ENCODE measurements at regions not wholly inside any gene's neighbourhood (a gene's known extent, or its start where the extent isn't known, plus 50 kb on each side); places are given as distances from the start of the nearest gene placed in this dataset.
"Not testable (repeated sequence)": the region's sequence is repeated elsewhere in the genome, so short reads cannot be mapped to it uniquely, and the experiment has no call there.

DNA sequence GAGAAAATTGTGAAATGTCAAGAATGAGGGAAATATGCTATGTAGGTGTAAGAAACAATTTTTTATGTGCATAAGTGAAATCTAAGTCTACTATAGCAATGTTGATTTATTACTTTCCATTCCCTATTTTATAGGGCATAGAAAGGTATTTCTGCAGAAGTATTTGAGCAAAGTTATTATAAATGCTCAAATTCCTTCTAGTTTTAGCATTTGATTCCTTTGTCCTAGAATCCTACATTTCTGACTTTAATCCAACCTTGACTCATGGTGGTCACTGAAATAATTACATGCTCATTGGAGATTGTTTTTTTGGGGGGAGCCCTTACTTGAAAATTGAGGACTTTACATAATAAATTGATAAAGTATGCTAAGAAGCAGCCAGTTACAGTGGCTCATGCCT is 716.6 kb upstream of the LUZP2 start:
- Histone ChIP-seq H3K27ac (ENCODE audit: control insufficient read depth, insufficient read depth, low read length) (no peak overlapping the region), H3K79me2 (ENCODE audit: control insufficient read depth, insufficient read depth, low read length) (no peaks in the 10 kb centered on the region), H3K4me2 (ENCODE audit: control insufficient read depth, extremely low read depth, insufficient read depth, low read depth, low read length) (no peak overlapping the region), H2AFZ (ENCODE audit: control insufficient read depth, low read length) (no peak overlapping the region), H3K9me1 (ENCODE audit: control insufficient read depth, extremely low read depth, insufficient read depth, low read length) (no peaks in the 10 kb centered on the region), H4K20me1 (ENCODE audit: control insufficient read depth, extremely low read depth, insufficient read depth, low read length) (no peaks in the 10 kb centered on the region), H3K36me3 (ENCODE audit: control insufficient read depth in 2 of 2, extremely low read depth in 1 of 2, insufficient read depth in 2 of 2, low read length in 2 of 2) (no peaks in the 10 kb centered on the region), H3K9ac (ENCODE audit: control insufficient read depth, extremely low read depth, insufficient read depth, low read length) (no peak overlapping the region), H3K27me3 (ENCODE audit: control insufficient read depth, extremely low read depth, insufficient read depth, low read length) (no peaks in the 10 kb centered on the region), H3K4me3 (ENCODE audit: control insufficient read depth in 2 of 3, extremely low read depth in 1 of 3, insufficient read depth in 2 of 3, low read depth in 1 of 3, low read length in 3 of 3) (no peak overlapping the region), H3K4me1 (ENCODE audit: control insufficient read depth, extremely low read depth, insufficient read depth, low read length) (no peaks in the 10 kb centered on the region), H3K9me3 (ENCODE audit: control insufficient read depth, low read depth, low read length) (no peaks in the 10 kb centered on the region)
- FAIRE-seq (no peak), DNase-seq (ENCODE audit: low read depth, low spot score) (no peak)
- dilution Hi-C loops (cut with MboI; ENCODE audit: extremely low pct_ligation_motif_present, low sequenced_read_pairs), result no loop called here
- no peak for TF ChIP-seq EZH2 (IDR thresholded peaks at IDR 0.05; ENCODE audit: low read length)
- TF ChIP-seq CTCF (optimal IDR thresholded peaks at IDR 0.05 in 1 of 3, IDR thresholded peaks at IDR 0.05 in 1 of 3, conservative IDR thresholded peaks at IDR 0.05 in 1 of 3; ENCODE audit: extremely low read depth in 1 of 3, insufficient read depth in 2 of 3, low read length in 3 of 3), result no peak

GRCh38 chr11:23781803-23782560 is 714.9 kb upstream of the LUZP2 start:
- TF ChIP-seq EZH2 (IDR thresholded peaks at IDR 0.05; ENCODE audit: low read length), result no peak
- TF ChIP-seq CTCF (optimal IDR thresholded peaks at IDR 0.05 in 1 of 3, IDR thresholded peaks at IDR 0.05 in 1 of 3, conservative IDR thresholded peaks at IDR 0.05 in 1 of 3; ENCODE audit: extremely low read depth in 1 of 3, insufficient read depth in 2 of 3, low read length in 3 of 3), result no peak
- no peak for FAIRE-seq
- no peaks in the 10 kb centered on the region for H4K20me1 ChIP-seq (ENCODE audit: control insufficient read depth, extremely low read depth, insufficient read depth, low read length)

DNA sequence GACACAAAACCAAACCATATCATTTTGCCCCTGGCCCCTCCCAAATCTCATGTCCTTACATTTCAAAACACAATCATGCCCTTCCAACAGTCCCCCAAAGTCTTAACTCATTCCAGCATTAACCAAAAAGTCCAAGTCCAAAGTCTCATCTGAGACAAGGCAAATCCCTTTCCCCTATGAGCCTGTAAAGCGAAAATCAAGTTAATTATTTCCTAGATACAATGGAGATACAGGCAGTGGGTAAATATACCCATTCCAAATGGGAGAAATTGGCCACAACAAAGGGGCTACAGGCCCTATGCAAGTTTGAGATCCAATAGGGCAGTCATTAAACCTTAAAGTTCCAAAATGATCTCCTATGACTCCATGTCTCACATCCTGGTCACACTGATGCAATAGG is 709.9 kb upstream of the LUZP2 start:
- H2AFZ ChIP-seq (ENCODE audit: control insufficient read depth, low read length); dilution Hi-C loops (cut with MboI; ENCODE audit: extremely low pct_ligation_motif_present, low sequenced_read_pairs); H3K4me3 ChIP-seq (ENCODE audit: control insufficient read depth in 2 of 3, extremely low read depth in 1 of 3, insufficient read depth in 2 of 3, low read depth in 1 of 3, low read length in 3 of 3); DNase-seq (ENCODE audit: low read depth, low spot score); H3K9ac ChIP-seq (ENCODE audit: control insufficient read depth, extremely low read depth, insufficient read depth, low read length); H3K36me3 ChIP-seq (ENCODE audit: control insufficient read depth in 2 of 2, extremely low read depth in 1 of 2, insufficient read depth in 2 of 2, low read length in 2 of 2); H3K4me2 ChIP-seq (ENCODE audit: control insufficient read depth, extremely low read depth, insufficient read depth, low read depth, low read length); H3K27me3 ChIP-seq (ENCODE audit: control insufficient read depth, extremely low read depth, insufficient read depth, low read length); FAIRE-seq; H3K27ac ChIP-seq (ENCODE audit: control insufficient read depth, insufficient read depth, low read length); H3K9me3 ChIP-seq (ENCODE audit: control insufficient read depth, low read depth, low read length); H3K79me2 ChIP-seq (ENCODE audit: control insufficient read depth, insufficient read depth, low read length); H4K20me1 ChIP-seq (ENCODE audit: control insufficient read depth, extremely low read depth, insufficient read depth, low read length); H3K4me1 ChIP-seq (ENCODE audit: control insufficient read depth, extremely low read depth, insufficient read depth, low read length); H3K9me1 ChIP-seq (ENCODE audit: control insufficient read depth, extremely low read depth, insufficient read depth, low read length): not testable (repeated sequence)

More at GRCh38 chr11:23781803-23782560, 714.9 kb upstream of the LUZP2 start:
- Histone ChIP-seq H3K9ac (ENCODE audit: control insufficient read depth, extremely low read depth, insufficient read depth, low read length) (no peak overlapping the region), H2AFZ (ENCODE audit: control insufficient read depth, low read length) (no peak overlapping the region), H3K27ac (ENCODE audit: control insufficient read depth, insufficient read depth, low read length) (no peak overlapping the region), H3K27me3 (ENCODE audit: control insufficient read depth, extremely low read depth, insufficient read depth, low read length) (no peaks in the 10 kb centered on the region), H3K4me1 (ENCODE audit: control insufficient read depth, extremely low read depth, insufficient read depth, low read length) (no peaks in the 10 kb centered on the region), H3K79me2 (ENCODE audit: control insufficient read depth, insufficient read depth, low read length) (no peaks in the 10 kb centered on the region), H3K36me3 (ENCODE audit: control insufficient read depth in 2 of 2, extremely low read depth in 1 of 2, insufficient read depth in 2 of 2, low read length in 2 of 2) (no peaks in the 10 kb centered on the region), H3K9me3 (ENCODE audit: control insufficient read depth, low read depth, low read length) (no peaks in the 10 kb centered on the region), H3K4me3 (ENCODE audit: control insufficient read depth in 2 of 3, extremely low read depth in 1 of 3, insufficient read depth in 2 of 3, low read depth in 1 of 3, low read length in 3 of 3) (no peak overlapping the region), H3K9me1 (ENCODE audit: control insufficient read depth, extremely low read depth, insufficient read depth, low read length) (no peaks in the 10 kb centered on the region), H3K4me2 (ENCODE audit: control insufficient read depth, extremely low read depth, insufficient read depth, low read depth, low read length) (no peak overlapping the region)
- DNase-seq (ENCODE audit: low read depth, low spot score), result no peak
- dilution Hi-C loops (cut with MboI; ENCODE audit: extremely low pct_ligation_motif_present, low sequenced_read_pairs), result no loop called here
